HepG2 (cell line): ENCODE measurements at regions not wholly inside any gene's neighbourhood (a gene's known extent, or its start where the extent isn't known, plus 50 kb on each side); places are given as distances from the start of the nearest gene placed in this dataset.

Source experiments
- ATAC-seq: fragments of 200-7000 bp; cut with Tn5 transposase; 3 replicates; pipeline ENCODE4 v1.9.1; 2020; ENCODE audit warnings: mild to moderate bottlenecking, moderate library complexity
- BruUV-seq: library from RNA; stranded (reverse); fragments of 400-500 nt; replicated peaks from 2 replicates; lab custom pipeline; 2021; lab: Mats Ljungman, UMichigan
- CTCF ChIA-PET: fragments of 300-600 bp; formaldehyde crosslinking; extraction: SDS; loops from one replicate; lab custom pipeline; 2021; ENCODE audit warnings: low total read pairs, inconsistent platforms, low intra/inter-chr PET ratio; lab: Yijun Ruan, JAX
- POLR2A ChIA-PET: fragments of 350-600 bp; sonication (Branson Sonifier 250); formaldehyde crosslinking; loops from one replicate; lab custom pipeline; 2020; ENCODE audit warnings: antibody characterized with exemption, inconsistent platforms; lab: Yijun Ruan, JAX
- DNase-seq: peaks from one replicate; pipeline ENCODE4 v3.0.0-alpha.2; 2015; ENCODE audit warnings: low spot score
- FAIRE-seq: peaks from 3 replicates; lab custom pipeline; 2011; peaks lifted over from hg19 to GRCh38; lab: Jason Lieb, UNC
- H2AFZ ChIP-seq: one replicate; pipeline ENCODE4 v1.6.1; 2011; ENCODE audit warnings: low read length, inconsistent platforms
- H3K27ac ChIP-seq: fragments of 300-600 bp; 3 replicates; pipeline ENCODE4 v1.8.0; 2011; ENCODE audit warnings: mixed run types, mild to moderate bottlenecking, mixed read lengths, low read length, inconsistent platforms; ENCODE audit not compliant: insufficient read depth; ENCODE audit errors: extremely low read length
- H3K27me3 ChIP-seq, 2 experiments: fragments of 200-600 bp in 1 of 2; 2 replicates in 1 of 2; 3 replicates in 1 of 2; pipeline versions ENCODE4 v1.6.0 to v1.8.0; 2011; ENCODE audit warnings: low read length in 2 of 2, mild to moderate bottlenecking in 2 of 2, moderate library complexity in 2 of 2, inconsistent platforms in 1 of 2; ENCODE audit not compliant: insufficient read depth in 2 of 2, control insufficient read depth in 1 of 2
- H3K36me3 ChIP-seq, 2 experiments: fragments of 200-600 bp in 1 of 2; replicated peaks in 1 of 2; 2 replicates in 1 of 2; 3 replicates in 1 of 2; pipeline versions ENCODE4 v1.5.1 to v1.8.0; 2011; ENCODE audit warnings: low read length in 2 of 2, inconsistent platforms in 1 of 2; ENCODE audit not compliant: insufficient read depth in 2 of 2, control insufficient read depth in 1 of 2
- H3K4me1 ChIP-seq: 2 replicates; pipeline ENCODE4 v1.5.1; 2012; ENCODE audit warnings: low read length, inconsistent platforms; ENCODE audit not compliant: insufficient read depth
- H3K4me2 ChIP-seq: 2 replicates; pipeline ENCODE4 v1.6.0; 2011; ENCODE audit warnings: low read depth, low read length, inconsistent platforms
- H3K4me3 ChIP-seq, 3 experiments: fragments of 200-600 bp in 1 of 3; sonication (generic), shearing (Covaris generic) in 1 of 3; replicated peaks in 1 of 3; 2 replicates each; pipeline ENCODE4 v1.5.1; 2011 to 2016; ENCODE audit warnings: low read length in 3 of 3, inconsistent platforms in 2 of 3, low read depth in 2 of 3, mild to moderate bottlenecking in 2 of 3, control low read depth in 1 of 3, mixed read lengths in 1 of 3; ENCODE audit not compliant: insufficient read depth in 1 of 3
- H3K79me2 ChIP-seq: one replicate; pipeline ENCODE4 v1.6.1; 2011; ENCODE audit warnings: low read length, inconsistent platforms; ENCODE audit not compliant: insufficient read depth
- H3K9ac ChIP-seq: 2 replicates; pipeline ENCODE4 v1.6.0; 2011; ENCODE audit warnings: mild to moderate bottlenecking, low read depth, low read length, inconsistent platforms; ENCODE audit not compliant: insufficient read depth
- H3K9me3 ChIP-seq: 2 replicates; pipeline ENCODE4 v1.5.1; 2012; ENCODE audit warnings: mild to moderate bottlenecking, low read length
- H4K20me1 ChIP-seq: 2 replicates; pipeline ENCODE4 v1.6.0; 2011; ENCODE audit warnings: inconsistent platforms, mild to moderate bottlenecking, low read length, moderate library complexity; ENCODE audit not compliant: insufficient read depth
- CBX2 ChIP-seq, 2 experiments: fragments of 200-600 bp in 1 of 2; sonication (generic); formaldehyde crosslinking in 1 of 2; IDR thresholded peaks; 2 replicates each; pipeline versions ENCODE4 v1.7.0 to v1.8.1; 2018 to 2022; ENCODE audit warnings: low read depth in 2 of 2, low read length in 1 of 2, mild to moderate bottlenecking in 1 of 2, missing genetic modification reagents in 1 of 2
- GATAD2A ChIP-seq: IDR thresholded peaks from 2 replicates; pipeline ENCODE4 v1.6.1; 2016
- HNF1B ChIP-seq: sonication (generic); formaldehyde crosslinking; IDR thresholded peaks from 2 replicates; pipeline ENCODE4 v1.5.1; 2020; ENCODE audit warnings: mild to moderate bottlenecking, moderate library complexity, missing genetic modification reagents
- HOXA7 ChIP-seq: sonication (generic); formaldehyde crosslinking; IDR thresholded peaks from 2 replicates; pipeline ENCODE4 v1.8.1; 2022; ENCODE audit warnings: mild to moderate bottlenecking, missing genetic modification reagents, moderate library complexity
- IKZF1 ChIP-seq: fragments of 450-650 bp; IDR thresholded peaks from 2 replicates; pipeline ENCODE4 v1.7.1; 2016
- ISX ChIP-seq: sonication (generic); formaldehyde crosslinking; conservative IDR thresholded peaks from 2 replicates; pipeline ENCODE4 v1.5.0; 2020; ENCODE audit warnings: missing genetic modification reagents
- KLF6 ChIP-seq: IDR thresholded peaks from 2 replicates; pipeline ENCODE4 v1.8.0; 2016; ENCODE audit warnings: missing biosample characterization, missing genetic modification reagents
- MED1 ChIP-seq: sonication (generic); formaldehyde crosslinking; IDR thresholded peaks from 2 replicates; pipeline ENCODE4 v1.4.0; 2020; ENCODE audit warnings: missing genetic modification reagents
- SMYD3 ChIP-seq: sonication (generic); formaldehyde crosslinking; IDR thresholded peaks from 2 replicates; pipeline ENCODE4 v1.8.1; 2023; ENCODE audit warnings: mild to moderate bottlenecking, missing genetic modification reagents
- SRSF4 ChIP-seq: fragments of 200-400 bp; formaldehyde crosslinking; IDR thresholded peaks from one replicate; pipeline ENCODE4 v1.6.1; 2018; ENCODE audit warnings: mild to moderate bottlenecking, low read depth, low read length, moderate library complexity; ENCODE audit not compliant: poor library complexity, severe bottlenecking
- STAT5B ChIP-seq: sonication (generic); formaldehyde crosslinking; IDR thresholded peaks from 2 replicates; pipeline ENCODE4 v1.4.0; 2020; ENCODE audit warnings: missing genetic modification reagents
- ZNF256 ChIP-seq: sonication (generic); formaldehyde crosslinking; conservative IDR thresholded peaks from 2 replicates; pipeline ENCODE4 v1.4.0; 2020; ENCODE audit warnings: missing genetic modification reagents
- ZNF670 ChIP-seq: sonication (generic); formaldehyde crosslinking; IDR thresholded peaks from 2 replicates; pipeline ENCODE4 v1.8.0; 2022; ENCODE audit warnings: mild to moderate bottlenecking, missing genetic modification reagents, borderline replicate concordance
- ZNF761 ChIP-seq: sonication (generic); formaldehyde crosslinking; conservative IDR thresholded peaks from 2 replicates; pipeline ENCODE4 v1.4.0; 2020; ENCODE audit warnings: mild to moderate bottlenecking, missing genetic modification reagents
- WGBS: methylation state at CpG from one replicate; pipeline ENCODE4 v1.1.6; 2017; ENCODE audit warnings: low lambda C conversion rate; 5-methylcytosine and 5-hydroxymethylcytosine counted together
- in situ Hi-C: cut with HindIII; loops from 2 replicates; pipeline ENCODE4 v1.10.0; 2017; ENCODE audit warnings: low pct_unique_long_range_greater_than_20kb; ENCODE audit not compliant: extremely low pct_ligation_motif_present
- intact Hi-C: fragments of 100-400 bp; cut with micrococcal nuclease; formaldehyde crosslinking; loops from one replicate; pipeline ENCODE4 v1.10.0; 2022; ENCODE audit not compliant: unreplicated experiment
- TF ChIP-seq, protein P1 (sequence below): sonication (generic); formaldehyde crosslinking; IDR thresholded peaks from 2 replicates; pipeline ENCODE4 v1.5.0; 2020; ENCODE audit warnings: missing genetic modification reagents
- TF ChIP-seq, protein P2 (sequence below): sonication (generic); formaldehyde crosslinking; IDR thresholded peaks from 2 replicates; pipeline ENCODE4 v1.8.0; 2022; ENCODE audit warnings: missing genetic modification reagents, mild to moderate bottlenecking, borderline replicate concordance

GRCh38 chr1:87949711-87950110, 621.0 kb downstream of the LMO4 start:
- H2AFZ ChIP-seq = no peak overlapping the region
- no peaks in the 10 kb centered on the region for H3K4me1 ChIP-seq
- no peaks in the 10 kb centered on the region for H3K9me3 ChIP-seq
- no peaks in the 10 kb centered on the region for H3K79me2 ChIP-seq
- 0 out of 5 replicates have a peak, but pooled peaks cover 0 to 4% of the 10 kb centered on the region in 2 experiments for H3K27me3 ChIP-seq
- H3K4me2 ChIP-seq = no peak overlapping the region
- no peak overlapping the region for H3K4me3 ChIP-seq
- in situ Hi-C loops = loop anchor here (25.0 kb wide), 1 partner anchor 612 kb away; the partner anchor contains the start of gene LMO4
- DNase-seq (no peak), ATAC-seq (no peak), FAIRE-seq (no peak)
- TF ChIP-seq SRSF4 (no peak), CBX2 (IDR thresholded peaks at IDR 0.05; ENCODE audit: low read depth, low read length) (no peak), CBX2 (CRISPR knock-in tag; IDR thresholded peaks at IDR 0.05; ENCODE audit: low read depth) (no peak), SMYD3 (CRISPR knock-in tag) (no peak), ISX (CRISPR knock-in tag) (no peak), ZNF761 (CRISPR knock-in tag) (no peak), HOXA7 (CRISPR knock-in tag) (no peak), ZNF256 (no peak), IKZF1 (no peak), HNF1B (CRISPR knock-in tag) (no peak), GATAD2A (CRISPR knock-in tag) (no peak), MED1 (CRISPR knock-in tag) (no peak), ZNF670 (CRISPR knock-in tag) (no peak), KLF6 (CRISPR knock-in tag) (no peak), STAT5B (CRISPR knock-in tag) (no peak)
- TF ChIP-seq, protein P1, sequence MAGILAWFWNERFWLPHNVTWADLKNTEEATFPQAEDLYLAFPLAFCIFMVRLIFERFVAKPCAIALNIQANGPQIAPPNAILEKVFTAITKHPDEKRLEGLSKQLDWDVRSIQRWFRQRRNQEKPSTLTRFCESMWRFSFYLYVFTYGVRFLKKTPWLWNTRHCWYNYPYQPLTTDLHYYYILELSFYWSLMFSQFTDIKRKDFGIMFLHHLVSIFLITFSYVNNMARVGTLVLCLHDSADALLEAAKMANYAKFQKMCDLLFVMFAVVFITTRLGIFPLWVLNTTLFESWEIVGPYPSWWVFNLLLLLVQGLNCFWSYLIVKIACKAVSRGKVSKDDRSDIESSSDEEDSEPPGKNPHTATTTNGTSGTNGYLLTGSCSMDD (CRISPR knock-in tag) = no peak
- TF ChIP-seq, protein P2, sequence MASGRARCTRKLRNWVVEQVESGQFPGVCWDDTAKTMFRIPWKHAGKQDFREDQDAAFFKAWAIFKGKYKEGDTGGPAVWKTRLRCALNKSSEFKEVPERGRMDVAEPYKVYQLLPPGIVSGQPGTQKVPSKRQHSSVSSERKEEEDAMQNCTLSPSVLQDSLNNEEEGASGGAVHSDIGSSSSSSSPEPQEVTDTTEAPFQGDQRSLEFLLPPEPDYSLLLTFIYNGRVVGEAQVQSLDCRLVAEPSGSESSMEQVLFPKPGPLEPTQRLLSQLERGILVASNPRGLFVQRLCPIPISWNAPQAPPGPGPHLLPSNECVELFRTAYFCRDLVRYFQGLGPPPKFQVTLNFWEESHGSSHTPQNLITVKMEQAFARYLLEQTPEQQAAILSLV (CRISPR knock-in tag) = no peak
- no peak overlapping the region for H3K9ac ChIP-seq
- ChIA-PET CTCF (no interaction called here), POLR2A (no interaction called here)
- 56% methylated on average over 3 of the region's 3 CpGs for WGBS
- H3K27ac ChIP-seq = no peak overlapping the region
- intact Hi-C loops = loop anchor here (5.0 kb wide), 3 partner anchors 267 to 817 kb away; no protein-coding TSS in a partner anchor
- BruUV-seq = no TSS peak
- no peaks in the 10 kb centered on the region for H4K20me1 ChIP-seq
- no peaks in the 10 kb centered on the region for H3K36me3 ChIP-seq
